ENCODE measurements at regions not wholly inside any gene's neighbourhood (a gene's known extent, or its start where the extent isn't known, plus 50 kb on each side); places are given as distances from the start of the nearest gene placed in this dataset.

DNA sequence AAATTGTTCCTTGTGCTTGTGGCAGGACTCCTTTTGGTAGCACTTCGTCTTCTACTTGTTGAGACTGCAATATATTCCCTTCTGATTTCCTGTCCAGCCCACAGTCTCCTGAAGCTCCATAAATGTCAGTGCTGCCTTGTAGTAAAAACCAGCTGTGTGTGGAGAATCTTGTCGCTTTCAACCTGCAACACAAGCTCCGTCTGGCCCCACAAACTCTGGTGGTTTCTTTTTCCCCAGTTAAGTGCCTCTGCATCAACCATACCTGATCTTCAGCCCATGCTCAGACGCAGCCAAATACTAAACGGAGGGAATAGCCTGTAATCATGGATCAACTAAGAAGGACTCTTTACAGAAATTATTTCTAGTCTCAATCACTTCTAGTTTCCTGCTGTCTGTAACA lies 1133.3 kb upstream of the ADGRB3 start:
- TF ChIP-seq EP300 (IDR thresholded peaks at IDR 0.05; ENCODE audit: low read length) = no peak
- no peak for TF ChIP-seq RAD21 (CRISPR knock-in tag; conservative IDR thresholded peaks at IDR 0.05 in 1 of 2, IDR thresholded peaks at IDR 0.05 in 1 of 2)
- no peak for TF ChIP-seq SMAD2 (IDR thresholded peaks at IDR 0.05; ENCODE audit: low read depth, low read length)
- TF ChIP-seq ZFX (CRISPR knock-in tag; IDR thresholded peaks at IDR 0.05) = no peak

Data from K562 (cell line).